ENCODE measurements at regions not wholly inside any gene's neighbourhood (a gene's known extent, or its start where the extent isn't known, plus 50 kb on each side); places are given as distances from the start of the nearest gene placed in this dataset.

- DNase-seq (ENCODE audit: low read depth in 2 of 2): no peak
These were observed 501.9 kb upstream of the USP24 start for GRCh38 chr1:55717111-55717510.

GRCh38 chr1:55716610-55717009 lies 501.4 kb upstream of the USP24 start:
- no peak for DNase-seq (ENCODE audit: low read depth in 2 of 2)

GRCh38 chr1:55716151-55716550 lies 501.0 kb upstream of the USP24 start:
- DNase-seq (ENCODE audit: low read depth in 2 of 2): no peak

GRCh38 chr1:55714230-55714629 lies 499.1 kb upstream of the USP24 start:
- DNase-seq (ENCODE audit: low read depth in 2 of 2): no peak

GRCh38 chr1:55713516-55713915 lies 498.4 kb upstream of the USP24 start:
- no peak for DNase-seq (ENCODE audit: low read depth in 2 of 2)

- no peak for DNase-seq (ENCODE audit: low read depth in 2 of 2)
These were observed 497.0 kb upstream of the USP24 start for GRCh38 chr1:55712148-55712547.

- DNase-seq (ENCODE audit: low read depth in 2 of 2): no peak
These were observed 493.6 kb upstream of the USP24 start for GRCh38 chr1:55708781-55709180.

- no peak for DNase-seq (ENCODE audit: low read depth in 2 of 2)
These were observed 492.7 kb upstream of the USP24 start for GRCh38 chr1:55707846-55708245.

GRCh38 chr1:55707196-55707595 lies 492.0 kb upstream of the USP24 start:
- no peak for DNase-seq (ENCODE audit: low read depth in 2 of 2)

GRCh38 chr1:55706397-55706796 lies 491.2 kb upstream of the USP24 start:
- no peak for DNase-seq (ENCODE audit: low read depth in 2 of 2)

GRCh38 chr1:55703726-55704363 lies 488.7 kb upstream of the USP24 start:
- no peak for DNase-seq (ENCODE audit: low read depth in 2 of 2)

GRCh38 chr1:55702064-55702463 lies 486.9 kb upstream of the USP24 start:
- DNase-seq (ENCODE audit: low read depth in 2 of 2): no peak

GRCh38 chr1:55700359-55701130 lies 485.4 kb upstream of the USP24 start:
- DNase-seq (ENCODE audit: low read depth in 2 of 2): no peak

- no peak for DNase-seq (ENCODE audit: low read depth in 2 of 2)
These were observed 484.1 kb upstream of the USP24 start for GRCh38 chr1:55699228-55699627.

- no peak for DNase-seq (ENCODE audit: low read depth in 2 of 2)
These were observed 482.9 kb upstream of the USP24 start for GRCh38 chr1:55697997-55698535.

- no peak for DNase-seq (ENCODE audit: low read depth in 2 of 2)
These were observed 481.7 kb upstream of the USP24 start for GRCh38 chr1:55696891-55697290.

GRCh38 chr1:55696181-55696754 lies 481.1 kb upstream of the USP24 start:
- DNase-seq (ENCODE audit: low read depth in 2 of 2): no peak

GRCh38 chr1:55695552-55695951 lies 480.4 kb upstream of the USP24 start:
- no peak for DNase-seq (ENCODE audit: low read depth in 2 of 2)

GRCh38 chr1:55695151-55695550 lies 480.0 kb upstream of the USP24 start:
- no peak for DNase-seq (ENCODE audit: low read depth in 2 of 2)

- DNase-seq (ENCODE audit: low read depth in 2 of 2): no peak
These were observed 479.2 kb upstream of the USP24 start for GRCh38 chr1:55694310-55694801.

GRCh38 chr1:55692726-55693125 lies 477.6 kb upstream of the USP24 start:
- DNase-seq (ENCODE audit: low read depth in 2 of 2): no peak

- DNase-seq (ENCODE audit: low read depth in 2 of 2): no peak
These were observed 475.2 kb upstream of the USP24 start for GRCh38 chr1:55690366-55690765.

- no peak for DNase-seq (ENCODE audit: low read depth in 2 of 2)
These were observed 474.6 kb upstream of the USP24 start for GRCh38 chr1:55689800-55690199.
